NCI-H1092 (cell line): ENCODE measurements at regions not wholly inside any gene's neighbourhood (a gene's known extent, or its start where the extent isn't known, plus 50 kb on each side); places are given as distances from the start of the nearest gene placed in this dataset.
A peak's percentile ranks its signal among the peaks of the same experiment; 100 is the strongest.
"Not testable (repeated sequence)": the region's sequence is repeated elsewhere in the genome, so short reads cannot be mapped to it uniquely, and the experiment has no call there.

Source experiments
- DNase-seq: peaks from one replicate; lab custom pipeline; 2025; lab: John Stamatoyannopoulos, UW

GRCh38 chr1:147103416-147104155, 68.7 kb downstream of the PRKAB2 start:
- DNase-seq: not testable (repeated sequence)

GRCh38 chr1:147099192-147099591, 73.1 kb downstream of the PRKAB2 start:
- no peak for DNase-seq

GRCh38 chr1:147098338-147098973, 73.8 kb downstream of the PRKAB2 start:
- peak; percentile 21 for DNase-seq

GRCh38 chr1:147095691-147096090, 76.6 kb downstream of the PRKAB2 start:
- no peak for DNase-seq

GRCh38 chr1:147091801-147092200, 80.5 kb downstream of the PRKAB2 start:
- DNase-seq: no peak

GRCh38 chr1:147089457-147089856, 82.8 kb downstream of the PRKAB2 start:
- no peak for DNase-seq

GRCh38 chr1:147086129-147086528, 86.1 kb downstream of the PRKAB2 start:
- no peak for DNase-seq

- DNase-seq: peak; percentile 78
These were observed 87.8 kb downstream of the PRKAB2 start for GRCh38 chr1:147084273-147085096.

- DNase-seq: no peak
These were observed 88.4 kb downstream of the PRKAB2 start for GRCh38 chr1:147083919-147084272.

GRCh38 chr1:147080671-147081394, 91.4 kb downstream of the PRKAB2 start:
- DNase-seq: no peak

GRCh38 chr1:147080006-147080661, 92.1 kb downstream of the PRKAB2 start:
- DNase-seq: no peak

- no peak for DNase-seq
These were observed 92.8 kb downstream of the PRKAB2 start for GRCh38 chr1:147079400-147080005.

- DNase-seq: no peak
These were observed 93.5 kb downstream of the PRKAB2 start for GRCh38 chr1:147078606-147079399.

- no peak for DNase-seq
These were observed 94.2 kb downstream of the PRKAB2 start for GRCh38 chr1:147077936-147078605.

- DNase-seq: no peak
These were observed 94.7 kb downstream of the PRKAB2 start for GRCh38 chr1:147077523-147077922.

GRCh38 chr1:147077081-147077480, 95.2 kb downstream of the PRKAB2 start:
- no peak for DNase-seq

- no peak for DNase-seq
These were observed 95.8 kb downstream of the PRKAB2 start for GRCh38 chr1:147076442-147076841.

GRCh38 chr1:147072482-147073432, 99.5 kb downstream of the PRKAB2 start:
- DNase-seq: no peak

GRCh38 chr1:147071142-147071541, 101.1 kb downstream of the PRKAB2 start:
- DNase-seq: no peak
